ENCODE measurements at regions not wholly inside any gene's neighbourhood (a gene's known extent, or its start where the extent isn't known, plus 50 kb on each side); places are given as distances from the start of the nearest gene placed in this dataset.

DNA sequence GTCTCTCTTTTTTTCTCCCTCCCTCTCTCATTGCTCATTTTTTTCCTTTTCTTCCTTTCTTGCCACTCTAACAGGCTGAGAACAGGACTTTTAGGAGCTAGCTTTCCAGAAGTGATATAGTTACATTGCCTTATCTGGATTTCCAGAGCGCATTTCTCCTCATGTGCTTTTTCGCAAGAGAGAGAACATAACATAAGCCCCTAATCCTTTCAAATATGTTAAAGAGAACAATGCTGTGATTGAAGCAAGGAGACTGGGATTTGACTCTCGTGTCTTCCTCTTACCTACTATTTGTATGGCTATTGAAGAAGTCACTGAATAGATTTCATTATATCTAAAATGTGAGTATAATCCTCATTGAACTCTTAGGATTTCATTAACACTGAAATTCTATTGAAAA is 101.2 kb upstream of the PRPS1L1 start:
- no peak for TF ChIP-seq EZH2phosphoT487 (IDR thresholded peaks at IDR 0.05; ENCODE audit: borderline replicate concordance)
- TF ChIP-seq, protein P1, sequence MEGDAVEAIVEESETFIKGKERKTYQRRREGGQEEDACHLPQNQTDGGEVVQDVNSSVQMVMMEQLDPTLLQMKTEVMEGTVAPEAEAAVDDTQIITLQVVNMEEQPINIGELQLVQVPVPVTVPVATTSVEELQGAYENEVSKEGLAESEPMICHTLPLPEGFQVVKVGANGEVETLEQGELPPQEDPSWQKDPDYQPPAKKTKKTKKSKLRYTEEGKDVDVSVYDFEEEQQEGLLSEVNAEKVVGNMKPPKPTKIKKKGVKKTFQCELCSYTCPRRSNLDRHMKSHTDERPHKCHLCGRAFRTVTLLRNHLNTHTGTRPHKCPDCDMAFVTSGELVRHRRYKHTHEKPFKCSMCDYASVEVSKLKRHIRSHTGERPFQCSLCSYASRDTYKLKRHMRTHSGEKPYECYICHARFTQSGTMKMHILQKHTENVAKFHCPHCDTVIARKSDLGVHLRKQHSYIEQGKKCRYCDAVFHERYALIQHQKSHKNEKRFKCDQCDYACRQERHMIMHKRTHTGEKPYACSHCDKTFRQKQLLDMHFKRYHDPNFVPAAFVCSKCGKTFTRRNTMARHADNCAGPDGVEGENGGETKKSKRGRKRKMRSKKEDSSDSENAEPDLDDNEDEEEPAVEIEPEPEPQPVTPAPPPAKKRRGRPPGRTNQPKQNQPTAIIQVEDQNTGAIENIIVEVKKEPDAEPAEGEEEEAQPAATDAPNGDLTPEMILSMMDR (conservative IDR thresholded peaks at IDR 0.05; ENCODE audit: low read length) = no peak
